GM12878 (cell line): ENCODE measurements at regions not wholly inside any gene's neighbourhood (a gene's known extent, or its start where the extent isn't known, plus 50 kb on each side); places are given as distances from the start of the nearest gene placed in this dataset.

Experiments used
- ATAC-seq: fragments of 200-7000 bp; cut with Tn5 transposase; 3 replicates; pipeline ENCODE4 v1.9.1; 2020; ENCODE audit warnings: mild to moderate bottlenecking, moderate library complexity
- BruUV-seq: library from RNA; stranded (reverse); fragments of 400-500 nt; replicated peaks from 2 replicates; lab custom pipeline; 2021; lab: Mats Ljungman, UMichigan
- CTCF ChIA-PET: fragments of 300-600 bp; sonication (Branson Sonifier 250); formaldehyde crosslinking; extraction: SDS; loops from one replicate; lab custom pipeline; 2021; ENCODE audit warnings: inconsistent platforms; lab: Yijun Ruan, JAX
- POLR2A ChIA-PET: fragments of 350-600 bp; formaldehyde crosslinking; extraction: SDS; loops from one replicate; lab custom pipeline; 2021; ENCODE audit warnings: inconsistent platforms; lab: Charles Lee
- RAD21 ChIA-PET: fragments of 300-600 bp; sonication (Branson Sonifier 250); formaldehyde crosslinking; loops from one replicate; lab custom pipeline; 2023; ENCODE audit warnings: antibody characterized with exemption; ENCODE audit not compliant: unreplicated experiment; lab: Charles Lee
- SMC1A ChIA-PET: fragments of 300-600 bp; sonication (Branson Sonifier 250); formaldehyde crosslinking; loops from one replicate; lab custom pipeline; 2023; ENCODE audit not compliant: unreplicated experiment, uncharacterized antibody; lab: Charles Lee
- DNase-seq: peaks from one replicate; pipeline ENCODE4 v3.0.0-alpha.2; 2011; ENCODE audit warnings: low read depth, low spot score
- FAIRE-seq: peaks from 3 replicates; lab custom pipeline; 2011; peaks lifted over from hg19 to GRCh38; lab: Jason Lieb, UNC
- H2AFZ ChIP-seq: 2 replicates; pipeline ENCODE4 v1.6.0; 2011; ENCODE audit warnings: low read depth, low read length, control low read depth; ENCODE audit not compliant: control insufficient read depth
- H3K27ac ChIP-seq: 2 replicates; pipeline ENCODE4 v1.5.1; 2011; ENCODE audit warnings: control low read depth; ENCODE audit not compliant: control insufficient read depth, insufficient read depth
- H3K27me3 ChIP-seq, 2 experiments: replicated peaks in 1 of 2; 2 replicates each; pipeline versions ENCODE4 v1.6.0 to v1.6.1; 2011; ENCODE audit warnings: low read length in 1 of 2; ENCODE audit not compliant: control insufficient read depth in 2 of 2, insufficient read depth in 2 of 2
- H3K36me3 ChIP-seq, 2 experiments: 2 replicates each; pipeline ENCODE4 v1.5.1; 2011; ENCODE audit warnings: low read length in 1 of 2; ENCODE audit not compliant: control insufficient read depth in 2 of 2, insufficient read depth in 2 of 2
- H3K4me1 ChIP-seq: 2 replicates; pipeline ENCODE4 v1.6.1; 2011; ENCODE audit warnings: mild to moderate bottlenecking, low read length, moderate library complexity, mixed read lengths; ENCODE audit not compliant: control insufficient read depth, insufficient read depth
- H3K4me2 ChIP-seq: 2 replicates; pipeline ENCODE4 v1.6.0; 2011; ENCODE audit warnings: control low read depth; ENCODE audit not compliant: control insufficient read depth, insufficient read depth
- H3K4me3 ChIP-seq: fragments of 200-600 bp; sonication (generic); 2 replicates; pipeline ENCODE4 v1.5.1; 2016
- H3K79me2 ChIP-seq: 2 replicates; pipeline ENCODE4 v1.6.0; 2011; ENCODE audit warnings: low read length; ENCODE audit not compliant: control insufficient read depth, insufficient read depth
- H3K9ac ChIP-seq: 2 replicates; pipeline ENCODE4 v1.8.0; 2011; ENCODE audit warnings: low read length, control low read depth, mixed read lengths; ENCODE audit not compliant: control insufficient read depth, insufficient read depth
- H3K9me3 ChIP-seq: replicated peaks from 3 replicates; pipeline ENCODE4 v1.5.1; 2011; ENCODE audit warnings: mild to moderate bottlenecking, low read length; ENCODE audit not compliant: control insufficient read depth, insufficient read depth
- H4K20me1 ChIP-seq: 2 replicates; pipeline ENCODE4 v1.6.0; 2011; ENCODE audit not compliant: control insufficient read depth, insufficient read depth
- BCL3 ChIP-seq: IDR thresholded peaks from 2 replicates; pipeline ENCODE4 v1.6.1; 2011; ENCODE audit warnings: borderline replicate concordance, low read depth, mild to moderate bottlenecking, moderate library complexity, low read length; ENCODE audit not compliant: insufficient read depth, poor library complexity, severe bottlenecking
- CHD4 ChIP-seq: fragments of 200-600 bp; sonication (generic); IDR thresholded peaks from 2 replicates; pipeline ENCODE4 v1.6.1; 2016; ENCODE audit warnings: mild to moderate bottlenecking
- FOXM1 ChIP-seq: IDR thresholded peaks from 2 replicates; pipeline ENCODE4 v1.6.1; 2012; ENCODE audit warnings: low read depth, mild to moderate bottlenecking, inconsistent platforms, low read length, moderate library complexity
- IRF5 ChIP-seq: fragments of 450-650 bp; IDR thresholded peaks from 2 replicates; pipeline ENCODE4 v1.6.1; 2017; ENCODE audit warnings: borderline replicate concordance
- JUND ChIP-seq: IDR thresholded peaks from 2 replicates; pipeline ENCODE4 v1.6.1; 2012; ENCODE audit warnings: low read depth, mild to moderate bottlenecking, low read length, improper control_type of control experiment, moderate library complexity
- KDM1A ChIP-seq: fragments of 200-600 bp; sonication (generic); IDR thresholded peaks from 2 replicates; pipeline ENCODE4 v1.6.1; 2016; ENCODE audit warnings: borderline replicate concordance
- NFXL1 ChIP-seq: fragments of 450-650 bp; IDR thresholded peaks from 2 replicates; pipeline ENCODE4 v1.6.1; 2017; ENCODE audit warnings: antibody characterized with exemption, mild to moderate bottlenecking, borderline replicate concordance
- RBBP5 ChIP-seq: fragments of 200-600 bp; sonication (generic); conservative IDR thresholded peaks from 2 replicates; pipeline ENCODE4 v1.6.1; 2016
- REST ChIP-seq: IDR thresholded peaks from 2 replicates; pipeline ENCODE4 v1.6.1; 2012; ENCODE audit warnings: mild to moderate bottlenecking, low read depth, low read length
- RFX5 ChIP-seq: IDR thresholded peaks from 2 replicates; pipeline ENCODE4 v1.6.1; 2011; ENCODE audit warnings: low read depth, low read length, improper control_type of control experiment
- RUNX3 ChIP-seq: IDR thresholded peaks from 2 replicates; pipeline ENCODE4 v1.6.1; 2012; ENCODE audit warnings: low read length, inconsistent platforms
- SMAD1 ChIP-seq: fragments of 450-650 bp; IDR thresholded peaks from 2 replicates; pipeline ENCODE4 v1.6.1; 2018; ENCODE audit warnings: mild to moderate bottlenecking, low read depth; ENCODE audit not compliant: partially characterized antibody
- ZBTB33 ChIP-seq: fragments of 450-650 bp; IDR thresholded peaks from 2 replicates; pipeline ENCODE4 v1.6.1; 2017; ENCODE audit warnings: mild to moderate bottlenecking
- in situ Hi-C: fragments of 300-500 bp; cut with MboI; formaldehyde crosslinking; loops from 9 replicates; pipeline ENCODE4 v1.14.3; 2018; ENCODE audit warnings: mixed read lengths
- intact Hi-C: fragments of 100-400 bp; cut with micrococcal nuclease; formaldehyde crosslinking; loops from one replicate; pipeline ENCODE4 v1.14.2; 2022; ENCODE audit not compliant: unreplicated experiment

GRCh38 chr6:133099573-133099972 is 141.6 kb upstream of the EYA4 start:
- Histone ChIP-seq H3K9me3 (no peaks in the 10 kb centered on the region), H3K4me2 (no peak overlapping the region), H3K9ac (no peak overlapping the region), H3K79me2 (no peaks in the 10 kb centered on the region), H3K27ac (no peak overlapping the region), H3K36me3 (no peaks in the 10 kb centered on the region), H3K27me3 (no peaks in the 10 kb centered on the region), H4K20me1 (no peaks in the 10 kb centered on the region), H2AFZ (no peak overlapping the region)
- RAD21 ChIA-PET, result no interaction called here
- intact Hi-C loops (no loop called here), in situ Hi-C loops (no loop called here)
- SMC1A ChIA-PET, result no interaction called here
- ATAC-seq, result no peak
- no peak for FAIRE-seq
- POLR2A ChIA-PET, result no interaction called here
- CTCF ChIA-PET, result no interaction called here
- no TSS peak for BruUV-seq
- DNase-seq, result no peak
- TF ChIP-seq SMAD1 (no peak), CHD4 (no peak), IRF5 (no peak), ZBTB33 (no peak), FOXM1 (no peak), JUND (no peak), REST (no peak), KDM1A (no peak), RBBP5 (no peak), RUNX3 (no peak), NFXL1 (no peak), RFX5 (no peak), BCL3 (no peak)
- TF ChIP-seq, all 136 proteins: peak for 0
- H3K4me1 ChIP-seq, result no peaks in the 10 kb centered on the region
- H3K4me3 ChIP-seq, result no peak overlapping the region
